ENCODE measurements at regions not wholly inside any gene's neighbourhood (a gene's known extent, or its start where the extent isn't known, plus 50 kb on each side); places are given as distances from the start of the nearest gene placed in this dataset.

GRCh38 chr4:83870328-83870950 lies 334.5 kb downstream of the GPAT3 start:
- TF ChIP-seq, protein P1, sequence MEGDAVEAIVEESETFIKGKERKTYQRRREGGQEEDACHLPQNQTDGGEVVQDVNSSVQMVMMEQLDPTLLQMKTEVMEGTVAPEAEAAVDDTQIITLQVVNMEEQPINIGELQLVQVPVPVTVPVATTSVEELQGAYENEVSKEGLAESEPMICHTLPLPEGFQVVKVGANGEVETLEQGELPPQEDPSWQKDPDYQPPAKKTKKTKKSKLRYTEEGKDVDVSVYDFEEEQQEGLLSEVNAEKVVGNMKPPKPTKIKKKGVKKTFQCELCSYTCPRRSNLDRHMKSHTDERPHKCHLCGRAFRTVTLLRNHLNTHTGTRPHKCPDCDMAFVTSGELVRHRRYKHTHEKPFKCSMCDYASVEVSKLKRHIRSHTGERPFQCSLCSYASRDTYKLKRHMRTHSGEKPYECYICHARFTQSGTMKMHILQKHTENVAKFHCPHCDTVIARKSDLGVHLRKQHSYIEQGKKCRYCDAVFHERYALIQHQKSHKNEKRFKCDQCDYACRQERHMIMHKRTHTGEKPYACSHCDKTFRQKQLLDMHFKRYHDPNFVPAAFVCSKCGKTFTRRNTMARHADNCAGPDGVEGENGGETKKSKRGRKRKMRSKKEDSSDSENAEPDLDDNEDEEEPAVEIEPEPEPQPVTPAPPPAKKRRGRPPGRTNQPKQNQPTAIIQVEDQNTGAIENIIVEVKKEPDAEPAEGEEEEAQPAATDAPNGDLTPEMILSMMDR (conservative IDR thresholded peaks at IDR 0.05; ENCODE audit: low read depth, low read length): no peak
- no peak for TF ChIP-seq EZH2 (IDR thresholded peaks at IDR 0.05; ENCODE audit: borderline replicate concordance, low read depth, low read length, poor library complexity, severe bottlenecking)
